CD8-positive, alpha-beta memory T cell (primary cell): ENCODE measurements at regions not wholly inside any gene's neighbourhood (a gene's known extent, or its start where the extent isn't known, plus 50 kb on each side); places are given as distances from the start of the nearest gene placed in this dataset.
A peak's percentile ranks its signal among the peaks of the same experiment; 100 is the strongest.

ENCODE experiments used
- CTCF ChIA-PET: fragments of 350-600 bp; sonication (Branson Sonifier 250); formaldehyde crosslinking; loops from one replicate; lab custom pipeline; 2021; ENCODE audit warnings: antibody characterized with exemption; lab: Charles Lee
- POLR2A ChIA-PET: fragments of 350-600 bp; sonication (Branson Sonifier 250); formaldehyde crosslinking; loops from one replicate; lab custom pipeline; 2021; ENCODE audit warnings: antibody characterized with exemption; lab: Charles Lee
- DNase-seq, 5 donors: peaks; one replicate each; pipeline versions ENCODE4 v3.0.0 to v3.0.0-alpha.2; 2020 to 2022; ENCODE audit warnings: mixed read lengths in 1 of 5
- H3K27ac ChIP-seq: one replicate; pipeline ENCODE4 v1.7.0; 2013; ENCODE audit warnings: low read depth, mild to moderate bottlenecking, low read length, moderate library complexity
- H3K27me3 ChIP-seq: 2 replicates; pipeline ENCODE4 v1.7.0; 2013; ENCODE audit warnings: low read length, mild to moderate bottlenecking; ENCODE audit not compliant: insufficient read depth, poor library complexity, severe bottlenecking
- H3K36me3 ChIP-seq: 2 replicates; pipeline ENCODE4 v1.7.0; 2013; ENCODE audit warnings: mild to moderate bottlenecking, low read length, moderate library complexity; ENCODE audit not compliant: insufficient read depth
- H3K4me1 ChIP-seq: 2 replicates; pipeline ENCODE4 v1.7.0; 2013; ENCODE audit warnings: mild to moderate bottlenecking, low read length, moderate library complexity; ENCODE audit not compliant: insufficient read depth
- H3K4me3 ChIP-seq: 2 replicates; pipeline ENCODE4 v1.7.0; 2013; ENCODE audit warnings: mild to moderate bottlenecking, low read length
- H3K9me3 ChIP-seq: 2 replicates; pipeline ENCODE4 v1.7.0; 2013; ENCODE audit warnings: mild to moderate bottlenecking, low read length
- H3K27ac Mint-ChIP-seq, 8 donors: one replicate each; pipeline ENCODE4 v1.8.0; 2020 to 2021; ENCODE audit warnings: mixed read lengths in 8 of 8, mild to moderate bottlenecking in 6 of 8, inconsistent platforms in 3 of 8, moderate library complexity in 3 of 8
- H3K27me3 Mint-ChIP-seq, 2 donors: one replicate each; pipeline ENCODE4 v1.8.0; 2020 to 2021; ENCODE audit warnings: mixed read lengths in 2 of 2, mild to moderate bottlenecking in 1 of 2, moderate library complexity in 1 of 2
- H3K36me3 Mint-ChIP-seq, 3 donors: one replicate each; pipeline ENCODE4 v1.8.0; 2020 to 2021; ENCODE audit warnings: mixed read lengths in 3 of 3, inconsistent platforms in 1 of 3, mild to moderate bottlenecking in 1 of 3
- H3K4me1 Mint-ChIP-seq, 3 donors: one replicate each; pipeline ENCODE4 v1.8.0; 2020 to 2021; ENCODE audit warnings: mixed read lengths in 3 of 3, inconsistent platforms in 1 of 3, mild to moderate bottlenecking in 1 of 3
- H3K4me3 Mint-ChIP-seq, 7 donors: one replicate each; pipeline ENCODE4 v1.8.0; 2020 to 2021; ENCODE audit warnings: mixed read lengths in 7 of 7, mild to moderate bottlenecking in 6 of 7, moderate library complexity in 4 of 7, inconsistent platforms in 2 of 7
- H3K9me3 Mint-ChIP-seq, 5 donors: one replicate each; pipeline ENCODE4 v1.8.0; 2020 to 2022; ENCODE audit warnings: mixed read lengths in 5 of 5, mild to moderate bottlenecking in 3 of 5, moderate library complexity in 2 of 5, inconsistent platforms in 1 of 5

DNA sequence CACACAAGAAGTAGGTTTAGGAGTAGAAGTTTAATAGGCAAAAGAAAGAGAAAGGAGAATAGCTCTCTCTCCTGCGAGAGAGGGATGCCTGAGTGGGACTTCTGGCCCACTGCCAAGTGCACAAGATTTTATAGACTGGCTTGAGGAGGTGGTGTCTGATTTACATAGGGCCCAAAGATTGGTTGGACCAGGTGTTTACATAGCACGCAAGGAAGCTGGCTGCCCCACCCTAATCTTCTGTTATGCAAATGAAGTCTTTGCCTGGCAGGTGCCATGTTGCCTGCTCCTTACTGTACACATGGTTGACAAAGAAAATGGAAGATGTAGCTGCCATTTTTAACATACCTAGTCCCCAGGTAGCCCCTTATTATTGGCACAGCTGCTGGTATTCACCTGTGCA lies 170.8 kb upstream of the GATB start:
- POLR2A ChIA-PET, result no interaction called here
- H3K4me3 Mint-ChIP-seq, result no peak overlapping the region
- no peaks in the 10 kb centered on the region for H3K27me3 ChIP-seq
- H3K4me3 ChIP-seq, result no peak overlapping the region
- H3K4me1 ChIP-seq, result no peaks in the 10 kb centered on the region
- no peaks in the 10 kb centered on the region for H3K9me3 ChIP-seq
- peaks cover 0 to 4% (median 2%) of the 10 kb centered on the region in 3 donors for H3K4me1 Mint-ChIP-seq
- no peak for DNase-seq
- CTCF ChIA-PET, result no interaction called here
- H3K27ac ChIP-seq, result no peak overlapping the region
- H3K36me3 ChIP-seq, result no peaks in the 10 kb centered on the region
- H3K27me3 Mint-ChIP-seq, result peaks cover 1 to 4% of the 10 kb centered on the region in 2 donors
- no peaks in the 10 kb centered on the region for H3K9me3 Mint-ChIP-seq
- H3K27ac Mint-ChIP-seq, result no peak overlapping the region
- H3K36me3 Mint-ChIP-seq, result peaks cover 0 to 2% (median 2%) of the 10 kb centered on the region in 3 donors

DNA sequence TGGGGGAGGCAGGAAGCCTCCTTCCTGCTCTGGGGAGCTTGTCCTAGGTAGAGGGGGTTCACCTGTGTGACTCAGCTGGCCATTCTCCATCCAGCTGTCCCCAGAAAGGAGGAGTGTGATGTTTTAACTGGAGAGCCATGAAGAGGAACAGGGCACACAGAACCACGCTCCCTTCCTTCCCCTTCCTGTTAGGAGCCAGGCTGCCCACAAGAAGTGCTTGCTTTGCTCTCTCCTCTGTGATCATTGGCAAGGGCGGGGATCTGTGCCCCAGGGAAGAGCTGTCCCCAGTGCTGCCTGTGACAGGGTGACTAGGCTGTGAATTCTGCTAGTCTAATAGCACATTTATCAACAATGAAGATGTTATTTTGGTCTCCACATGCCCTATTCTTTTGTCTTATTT lies 169.6 kb upstream of the GATB start:
- Mint-ChIP-seq H3K27me3 (peaks cover 9 to 11% of the 10 kb centered on the region in 2 donors), H3K27ac (no peak overlapping the region), H3K9me3 (no peaks in the 10 kb centered on the region), H3K4me3 (no peak overlapping the region), H3K4me1 (peaks cover 0 to 4% (median 2%) of the 10 kb centered on the region in 3 donors), H3K36me3 (peaks cover 0 to 10% (median 2%) of the 10 kb centered on the region in 3 donors)
- H3K36me3 ChIP-seq, result no peaks in the 10 kb centered on the region
- DNase-seq, result no peak
- no peak overlapping the region for H3K4me3 ChIP-seq
- no peaks in the 10 kb centered on the region for H3K9me3 ChIP-seq
- H3K27me3 ChIP-seq, result no peaks in the 10 kb centered on the region
- no peaks in the 10 kb centered on the region for H3K4me1 ChIP-seq
- no peak overlapping the region for H3K27ac ChIP-seq
- ChIA-PET CTCF (interaction anchor here (0.6 kb wide), 1 partner anchor 64 kb away, joined by 3 read pairs; no protein-coding TSS in a partner anchor), POLR2A (no interaction called here)

DNA sequence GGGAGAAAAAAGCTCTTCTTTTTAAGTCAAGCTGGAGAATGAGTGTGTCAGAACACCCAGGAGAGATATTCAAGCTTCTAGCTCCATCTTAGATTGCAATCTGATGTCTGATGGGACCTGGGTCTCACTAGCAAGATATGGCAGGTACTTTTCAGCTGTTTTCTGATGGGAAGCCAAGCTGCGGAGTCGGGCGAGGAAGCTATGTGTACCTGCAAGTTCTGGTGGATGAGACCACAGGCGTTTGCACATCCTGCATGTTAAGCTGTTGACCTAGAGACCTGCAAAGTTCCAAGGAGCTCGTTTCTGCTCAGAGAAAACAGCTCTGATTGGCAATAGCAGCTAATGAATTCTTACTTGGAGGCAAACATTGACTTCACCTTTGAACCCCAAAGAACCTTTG lies 167.3 kb upstream of the GATB start:
- POLR2A ChIA-PET, result no interaction called here
- Histone ChIP-seq H3K4me1 (no peaks in the 10 kb centered on the region), H3K4me3 (no peak overlapping the region), H3K36me3 (no peaks in the 10 kb centered on the region), H3K27ac (no peak overlapping the region), H3K27me3 (no peaks in the 10 kb centered on the region), H3K9me3 (no peaks in the 10 kb centered on the region)
- H3K27me3 Mint-ChIP-seq, result peaks cover 11 to 14% of the 10 kb centered on the region in 2 donors
- H3K4me3 Mint-ChIP-seq, result no peak overlapping the region
- peaks cover 0 to 4% (median 2%) of the 10 kb centered on the region in 3 donors for H3K4me1 Mint-ChIP-seq
- no peaks in the 10 kb centered on the region for H3K9me3 Mint-ChIP-seq
- peaks cover 0 to 10% (median 0%) of the 10 kb centered on the region in 3 donors for H3K36me3 Mint-ChIP-seq
- no peak overlapping the region for H3K27ac Mint-ChIP-seq
- CTCF ChIA-PET, result no interaction called here
- no peak for DNase-seq

DNA sequence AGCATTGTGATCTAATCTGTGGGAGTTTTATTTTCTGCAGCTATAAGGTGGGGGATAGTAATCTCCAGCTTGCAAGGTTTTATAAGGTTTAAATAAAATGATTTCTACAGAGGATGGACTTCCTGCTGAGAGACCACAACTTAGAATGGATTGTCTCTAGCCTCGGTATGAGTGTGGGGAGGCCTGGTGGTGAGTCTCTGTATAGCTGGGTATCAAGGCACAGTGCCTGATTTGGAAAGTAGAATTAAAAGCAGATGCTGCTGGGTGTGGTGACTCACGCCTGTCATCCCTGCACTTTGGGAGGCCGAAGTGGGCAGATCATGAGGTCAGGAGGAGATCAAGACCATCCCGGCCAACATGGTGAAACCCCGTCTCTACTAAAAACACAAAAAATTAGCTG lies 162.0 kb upstream of the GATB start:
- ChIA-PET CTCF (no interaction called here), POLR2A (no interaction called here)
- Mint-ChIP-seq H3K36me3 (peaks cover 0 to 10% (median 0%) of the 10 kb centered on the region in 3 donors), H3K27me3 (peaks cover 18 to 24% of the 10 kb centered on the region in 2 donors), H3K4me1 (no peaks in the 10 kb centered on the region), H3K9me3 (no peaks in the 10 kb centered on the region), H3K27ac (no peak overlapping the region), H3K4me3 (no peak overlapping the region)
- no peaks in the 10 kb centered on the region for H3K9me3 ChIP-seq
- DNase-seq, result no peak
- no peaks in the 10 kb centered on the region for H3K4me1 ChIP-seq
- no peak overlapping the region for H3K27ac ChIP-seq
- no peak overlapping the region for H3K4me3 ChIP-seq
- no peaks in the 10 kb centered on the region for H3K36me3 ChIP-seq
- no peaks in the 10 kb centered on the region for H3K27me3 ChIP-seq

DNA sequence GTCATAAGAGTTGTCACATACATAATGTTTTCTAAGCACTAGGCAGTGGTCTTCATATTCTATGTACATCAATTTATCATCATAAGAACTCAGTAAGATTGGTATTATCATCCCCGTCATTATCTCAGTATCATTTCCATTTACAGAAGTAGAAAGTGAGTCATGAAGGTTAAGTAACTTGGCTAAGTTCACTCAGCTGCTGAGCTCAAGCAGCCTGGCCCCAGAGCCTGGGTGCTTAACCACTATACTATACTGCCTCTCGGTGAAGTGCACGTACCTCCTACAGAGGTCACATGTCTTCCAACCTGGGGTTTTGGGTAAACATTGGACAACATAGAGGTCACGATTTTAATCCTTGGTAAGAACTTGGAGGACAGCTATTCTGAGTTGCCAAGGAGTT lies 161.5 kb upstream of the GATB start:
- no peaks in the 10 kb centered on the region for H3K9me3 Mint-ChIP-seq
- no peak for DNase-seq
- ChIA-PET CTCF (no interaction called here), POLR2A (no interaction called here)
- no peak overlapping the region for H3K27ac Mint-ChIP-seq
- peaks cover 0 to 10% (median 0%) of the 10 kb centered on the region in 3 donors for H3K36me3 Mint-ChIP-seq
- Histone ChIP-seq H3K9me3 (no peaks in the 10 kb centered on the region), H3K27me3 (no peaks in the 10 kb centered on the region), H3K4me1 (no peaks in the 10 kb centered on the region), H3K4me3 (no peak overlapping the region), H3K36me3 (no peaks in the 10 kb centered on the region), H3K27ac (no peak overlapping the region)
- peaks cover 18 to 24% of the 10 kb centered on the region in 2 donors for H3K27me3 Mint-ChIP-seq
- H3K4me3 Mint-ChIP-seq, result no peak overlapping the region
- H3K4me1 Mint-ChIP-seq, result no peaks in the 10 kb centered on the region

DNA sequence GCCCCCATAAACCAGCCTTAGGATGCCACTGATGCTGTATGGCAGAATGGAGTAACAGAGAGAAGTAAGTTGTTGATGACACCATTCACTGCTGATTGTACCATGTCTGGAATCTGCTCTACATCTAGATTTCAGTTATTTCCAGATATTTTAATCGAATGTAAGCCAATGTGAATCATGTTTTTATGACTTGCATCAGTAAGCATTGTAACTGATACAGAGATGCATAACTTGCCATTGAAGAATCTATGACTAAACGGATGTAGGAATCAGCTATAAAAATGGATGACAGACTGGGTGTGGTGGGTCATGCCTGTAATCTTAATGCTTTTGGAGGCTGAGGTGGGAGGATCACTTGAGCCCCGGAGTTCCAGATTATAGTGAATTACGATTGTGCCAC lies 161.0 kb upstream of the GATB start:
- Mint-ChIP-seq H3K36me3 (peaks cover 0 to 10% (median 0%) of the 10 kb centered on the region in 3 donors), H3K27ac (no peak overlapping the region)
- CTCF ChIA-PET, result no interaction called here

DNA sequence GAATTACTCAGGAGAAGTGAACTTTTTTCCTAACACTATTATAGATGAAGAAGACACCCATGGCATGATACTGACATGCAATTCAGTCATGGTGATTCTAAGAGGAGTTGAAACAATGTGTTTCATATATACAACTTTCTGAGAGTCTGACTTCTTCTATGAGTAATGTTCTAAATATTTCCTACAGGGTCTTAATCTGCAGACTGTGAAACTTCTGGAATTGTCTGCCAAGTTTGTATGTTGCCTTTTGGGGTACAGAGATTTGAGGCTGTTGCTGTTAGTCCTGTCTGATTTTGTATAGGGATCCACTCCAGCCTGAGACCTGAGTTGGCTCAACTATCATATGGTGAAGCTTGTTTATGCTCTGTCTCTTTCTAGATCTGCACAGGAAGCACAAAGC lies 160.6 kb upstream of the GATB start:
- no peak overlapping the region for H3K4me3 ChIP-seq
- CTCF ChIA-PET, result no interaction called here
- Mint-ChIP-seq H3K36me3 (peaks cover 0 to 6% (median 0%) of the 10 kb centered on the region in 3 donors), H3K27me3 (peaks cover 13 to 21% of the 10 kb centered on the region in 2 donors), H3K9me3 (no peaks in the 10 kb centered on the region), H3K27ac (no peak overlapping the region), H3K4me1 (no peaks in the 10 kb centered on the region), H3K4me3 (no peak overlapping the region)
- H3K4me1 ChIP-seq, result no peaks in the 10 kb centered on the region
- H3K27me3 ChIP-seq, result no peaks in the 10 kb centered on the region
- no peak overlapping the region for H3K27ac ChIP-seq
- H3K9me3 ChIP-seq, result no peaks in the 10 kb centered on the region
- DNase-seq, result no peak
- no peaks in the 10 kb centered on the region for H3K36me3 ChIP-seq
- POLR2A ChIA-PET, result no interaction called here

More for the DNA sequence above, 161.0 kb upstream of the GATB start:
- DNase-seq, result no peak
- Mint-ChIP-seq H3K9me3 (no peaks in the 10 kb centered on the region), H3K4me3 (no peak overlapping the region), H3K4me1 (no peaks in the 10 kb centered on the region), H3K27me3 (peaks cover 16 to 24% of the 10 kb centered on the region in 2 donors)
- POLR2A ChIA-PET, result no interaction called here
- Histone ChIP-seq H3K36me3 (no peaks in the 10 kb centered on the region), H3K4me3 (no peak overlapping the region), H3K27me3 (no peaks in the 10 kb centered on the region), H3K9me3 (no peaks in the 10 kb centered on the region), H3K27ac (no peak overlapping the region), H3K4me1 (no peaks in the 10 kb centered on the region)

DNA sequence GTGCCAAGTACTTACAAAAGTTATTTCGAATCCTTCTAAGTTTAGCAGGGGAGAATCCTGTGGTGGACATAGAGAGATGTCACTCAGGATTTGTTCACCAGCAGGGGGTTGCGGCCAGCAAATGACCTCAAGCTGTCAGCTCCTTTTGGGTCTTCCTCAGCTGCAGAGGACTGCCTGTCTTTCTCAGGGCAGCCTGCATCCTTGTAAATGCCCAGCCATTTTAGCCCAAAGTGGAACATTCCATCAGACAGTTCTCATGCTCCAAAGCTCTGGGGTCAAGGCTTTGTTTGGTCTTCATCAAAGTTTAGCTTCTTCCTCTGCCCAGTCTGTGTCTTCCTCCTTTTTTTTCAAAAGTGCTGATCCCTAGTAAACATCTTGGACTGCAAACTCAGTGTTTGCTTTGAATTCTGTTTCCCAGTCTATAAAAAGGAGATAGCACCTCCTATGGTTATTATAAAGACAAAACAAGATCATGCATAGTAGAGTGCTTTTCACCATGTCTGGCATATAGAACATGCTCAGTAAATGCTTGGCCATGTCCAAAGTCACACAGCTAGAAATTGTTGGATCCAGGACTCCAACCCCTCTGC lies 156.4 kb upstream of the GATB start:
- no peaks in the 10 kb centered on the region for H3K27me3 ChIP-seq
- no peak overlapping the region for H3K27ac ChIP-seq
- CTCF ChIA-PET, result interaction anchor here (1.1 kb wide), 1 partner anchor 14 kb away, joined by 3 read pairs; no protein-coding TSS in a partner anchor
- peaks cover 3 to 6% of the 10 kb centered on the region in 2 donors for H3K27me3 Mint-ChIP-seq
- POLR2A ChIA-PET, result no interaction called here
- no peaks in the 10 kb centered on the region for H3K9me3 Mint-ChIP-seq
- H3K4me1 ChIP-seq, result no peaks in the 10 kb centered on the region
- peak overlapping the region in 1 of 8 donors; percentile 24 for H3K27ac Mint-ChIP-seq
- H3K4me3 ChIP-seq, result no peak overlapping the region
- no peaks in the 10 kb centered on the region for H3K9me3 ChIP-seq
- H3K4me1 Mint-ChIP-seq, result no peaks in the 10 kb centered on the region
- H3K36me3 Mint-ChIP-seq, result peaks cover 0 to 8% (median 0%) of the 10 kb centered on the region in 3 donors
- H3K4me3 Mint-ChIP-seq, result no peak overlapping the region
- no peak for DNase-seq
- no peaks in the 10 kb centered on the region for H3K36me3 ChIP-seq
